ENCODE measurements at regions not wholly inside any gene's neighbourhood (a gene's known extent, or its start where the extent isn't known, plus 50 kb on each side); places are given as distances from the start of the nearest gene placed in this dataset.
A peak's percentile ranks its signal among the peaks of the same experiment; 100 is the strongest.

DNA sequence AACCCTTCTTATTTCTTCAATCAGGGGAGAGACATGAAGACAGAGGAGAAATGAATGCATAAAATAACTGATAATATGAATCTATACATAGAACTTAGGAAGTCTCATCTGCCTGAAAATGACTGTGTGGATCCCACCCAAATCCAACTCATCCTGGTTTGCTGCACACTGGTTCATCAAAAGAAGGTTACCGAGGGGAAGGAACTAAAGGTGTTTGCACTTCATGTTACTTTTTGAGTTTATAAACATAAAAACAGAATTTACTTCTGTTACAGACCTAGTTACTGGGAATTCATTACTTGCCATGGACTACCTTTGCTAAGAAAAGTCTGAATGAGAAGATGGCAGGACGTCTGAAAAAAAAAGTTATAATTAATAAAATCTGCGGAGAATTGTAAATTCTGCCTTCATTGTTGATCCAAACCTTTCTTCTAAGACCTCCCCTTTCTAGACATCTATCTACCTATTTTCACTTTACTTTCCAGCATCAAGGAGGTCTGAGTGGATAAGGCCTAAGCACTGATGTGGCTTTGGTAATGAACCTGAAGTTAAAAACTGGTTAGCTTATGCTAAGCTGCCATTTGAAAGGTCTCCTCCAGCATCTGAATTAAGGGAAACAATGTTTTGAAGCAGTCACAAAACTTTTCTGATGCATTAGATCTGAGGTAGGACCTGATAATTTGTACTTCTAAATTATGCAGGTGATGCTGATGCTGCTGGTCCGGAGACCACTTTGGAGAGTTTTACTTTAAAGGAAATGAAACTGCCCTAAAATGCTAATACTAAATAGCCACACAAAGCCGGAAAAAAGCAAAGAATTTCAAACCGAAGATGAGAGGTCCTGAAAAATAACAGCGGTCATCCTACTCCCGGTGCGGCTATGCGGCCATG, 84.0 kb downstream of the HFE start:
- 29 to 30% (median 30%) methylated on average over 10 of the region's 10 CpGs for WGBS, 3 donors
- Histone ChIP-seq H3K4me1 (peaks cover 6% of the 10 kb centered on the region), H3K27ac (peak overlapping the region; percentile 87), H3K4me3 (peak overlapping the region; percentile 70), H3K27me3 (ENCODE audit: insufficient read depth in 3 of 3, low read length in 2 of 3) (no peaks in the 10 kb centered on the region), H3K36me3 (ENCODE audit: insufficient read depth in 1 of 2, low read depth in 1 of 2) (peaks cover 0 to 4% of the 10 kb centered on the region in 2 donors), H3K9me3 (no peaks in the 10 kb centered on the region)
- TF ChIP-seq, protein P1, sequence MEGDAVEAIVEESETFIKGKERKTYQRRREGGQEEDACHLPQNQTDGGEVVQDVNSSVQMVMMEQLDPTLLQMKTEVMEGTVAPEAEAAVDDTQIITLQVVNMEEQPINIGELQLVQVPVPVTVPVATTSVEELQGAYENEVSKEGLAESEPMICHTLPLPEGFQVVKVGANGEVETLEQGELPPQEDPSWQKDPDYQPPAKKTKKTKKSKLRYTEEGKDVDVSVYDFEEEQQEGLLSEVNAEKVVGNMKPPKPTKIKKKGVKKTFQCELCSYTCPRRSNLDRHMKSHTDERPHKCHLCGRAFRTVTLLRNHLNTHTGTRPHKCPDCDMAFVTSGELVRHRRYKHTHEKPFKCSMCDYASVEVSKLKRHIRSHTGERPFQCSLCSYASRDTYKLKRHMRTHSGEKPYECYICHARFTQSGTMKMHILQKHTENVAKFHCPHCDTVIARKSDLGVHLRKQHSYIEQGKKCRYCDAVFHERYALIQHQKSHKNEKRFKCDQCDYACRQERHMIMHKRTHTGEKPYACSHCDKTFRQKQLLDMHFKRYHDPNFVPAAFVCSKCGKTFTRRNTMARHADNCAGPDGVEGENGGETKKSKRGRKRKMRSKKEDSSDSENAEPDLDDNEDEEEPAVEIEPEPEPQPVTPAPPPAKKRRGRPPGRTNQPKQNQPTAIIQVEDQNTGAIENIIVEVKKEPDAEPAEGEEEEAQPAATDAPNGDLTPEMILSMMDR (IDR thresholded peaks at IDR 0.05): no peak
- no peak for ATAC-seq
- intact Hi-C loops (cut with DNase I): no loop called here
- no peak for DNase-seq

GRCh38 chr6:26172608-26172968, 85.4 kb downstream of the HFE start:
- Histone ChIP-seq H3K27ac (peak overlapping the region; percentile 87), H3K36me3 (ENCODE audit: insufficient read depth in 1 of 2, low read depth in 1 of 2) (no peaks in the 10 kb centered on the region), H3K4me3 (peak overlapping the region; percentile 70), H3K27me3 (ENCODE audit: insufficient read depth in 3 of 3, low read length in 2 of 3) (no peaks in the 10 kb centered on the region), H3K4me1 (peaks cover 6% of the 10 kb centered on the region), H3K9me3 (no peaks in the 10 kb centered on the region)
- DNase-seq: no peak
- TF ChIP-seq, protein P1 (IDR thresholded peaks at IDR 0.05): no peak
- peak; percentile 36 to 58 (median 39) for ATAC-seq
- intact Hi-C loops (cut with DNase I): no loop called here
- WGBS, 3 donors: 4 to 16% (median 5%) methylated on average over 10 of the region's 10 CpGs

- ATAC-seq (no peak), DNase-seq (no peak)
- H3K27me3 ChIP-seq (ENCODE audit: insufficient read depth in 3 of 3, low read length in 2 of 3): no peaks in the 10 kb centered on the region
- peaks cover 6% of the 10 kb centered on the region for H3K4me1 ChIP-seq
- TF ChIP-seq, protein P1 (IDR thresholded peaks at IDR 0.05): no peak
- no peak overlapping the region for H3K27ac ChIP-seq
- H3K36me3 ChIP-seq (ENCODE audit: insufficient read depth in 1 of 2, low read depth in 1 of 2): no peaks in the 10 kb centered on the region
- 96 to 98% (median 96%) methylated on average over 4 of the region's 4 CpGs for WGBS, 3 donors
- intact Hi-C loops (cut with DNase I): loop anchor here in 1 of 2 donors (2.0 kb wide), 1 partner anchor 421 kb away; no protein-coding TSS in a partner anchor
- no peaks in the 10 kb centered on the region for H3K9me3 ChIP-seq
- H3K4me3 ChIP-seq: no peak overlapping the region
These were observed 86.6 kb downstream of the HFE start for GRCh38 chr6:26173836-26174145.

DNA sequence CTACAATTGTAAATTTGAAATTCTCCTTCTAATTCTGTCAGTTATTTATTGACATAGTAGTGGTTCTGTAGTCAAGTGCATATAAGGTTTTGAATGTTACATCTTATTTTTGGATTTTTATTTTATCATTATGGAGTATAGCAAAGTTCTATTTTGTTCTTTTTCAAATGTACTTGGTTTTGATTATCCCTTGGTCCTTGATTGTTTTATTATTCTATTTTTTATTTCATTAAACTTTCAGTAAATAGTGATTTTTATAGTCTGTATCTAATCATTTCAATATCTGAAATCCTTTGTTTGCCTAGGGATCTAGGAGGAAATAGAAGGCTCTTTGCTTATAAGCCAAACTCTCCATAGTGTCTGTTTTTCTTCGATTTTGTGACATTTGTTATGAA, 87.8 kb downstream of the HFE start:
- intact Hi-C loops (cut with DNase I): loop anchor here in 1 of 2 donors (2.0 kb wide), 1 partner anchor 420 kb away; no protein-coding TSS in a partner anchor
- peaks cover 1% of the 10 kb centered on the region for H3K4me1 ChIP-seq
- H3K27me3 ChIP-seq (ENCODE audit: insufficient read depth in 3 of 3, low read length in 2 of 3): no peaks in the 10 kb centered on the region
- no peak for DNase-seq
- TF ChIP-seq, protein P1 (IDR thresholded peaks at IDR 0.05): no peak
- ATAC-seq: no peak
- no peak overlapping the region for H3K27ac ChIP-seq
- H3K36me3 ChIP-seq (ENCODE audit: insufficient read depth in 1 of 2, low read depth in 1 of 2): no peaks in the 10 kb centered on the region
- H3K4me3 ChIP-seq: no peak overlapping the region
- H3K9me3 ChIP-seq: no peaks in the 10 kb centered on the region
- 9 to 18% (median 16%) methylated on average over 1 of the region's 1 CpG for WGBS, 3 donors

Measured in psoas muscle (tissue), 7 donors.